GM10248 (cell line): ENCODE measurements at regions not wholly inside any gene's neighbourhood (a gene's known extent, or its start where the extent isn't known, plus 50 kb on each side); places are given as distances from the start of the nearest gene placed in this dataset.

ENCODE experiments used
- CTCF ChIA-PET: fragments of 300-600 bp; sonication (Branson Sonifier 250); formaldehyde crosslinking; extraction: SDS; loops from one replicate; lab custom pipeline; 2021; ENCODE audit warnings: antibody characterized with exemption; lab: Yijun Ruan, JAX
- POLR2A ChIA-PET: fragments of 350-650 bp; sonication (Branson Sonifier 250); formaldehyde crosslinking; extraction: SDS; loops from one replicate; lab custom pipeline; 2020; ENCODE audit warnings: antibody characterized with exemption; lab: Yijun Ruan, JAX
- DNase-seq: peaks from one replicate; pipeline ENCODE4 v3.0.0; 2012; ENCODE audit errors: extremely low spot score
- CTCF ChIP-seq: IDR thresholded peaks from 2 replicates; pipeline ENCODE4 v1.5.1; 2012; ENCODE audit warnings: mild to moderate bottlenecking, low read depth; ENCODE audit errors: extremely low read depth, missing control alignments, control extremely low read depth

- POLR2A ChIA-PET: no interaction called here
- DNase-seq: no peak
- CTCF ChIA-PET: no interaction called here
- no peak for TF ChIP-seq CTCF
Observed at GRCh38 chr16:11429823-11430222, 84.6 kb downstream of the RMI2 start.

- ChIA-PET POLR2A (no interaction called here), CTCF (interaction anchor here (3.0 kb wide), 1 partner anchor 23 kb away, joined by 13 read pairs; no protein-coding TSS in a partner anchor)
- TF ChIP-seq CTCF: no peak
- no peak for DNase-seq
Observed at GRCh38 chr16:11430601-11431317, 85.5 kb downstream of the RMI2 start.

- no peak for DNase-seq
- CTCF ChIA-PET: interaction anchor here (1.3 to 3.0 kb wide), 4 partner anchors 15 to 100 kb away, joined by 4 to 13 read pairs (median 6); no protein-coding TSS in a partner anchor
- POLR2A ChIA-PET: no interaction called here
- TF ChIP-seq CTCF: no peak
Observed at GRCh38 chr16:11431915-11432465, 86.7 kb downstream of the RMI2 start.

GRCh38 chr16:11432856-11433395 is 87.7 kb downstream of the RMI2 start:
- no peak for TF ChIP-seq CTCF
- ChIA-PET CTCF (interaction anchor here (0.8 to 3.0 kb wide), 5 partner anchors 14 to 635 kb away, joined by 3 to 13 read pairs (median 5); no protein-coding TSS in a partner anchor), POLR2A (interaction anchor here (0.6 kb wide), 1 partner anchor 186 kb away, joined by 3 read pairs; no protein-coding TSS in a partner anchor)
- DNase-seq: no peak

- no peak for TF ChIP-seq CTCF
- ChIA-PET POLR2A (no interaction called here), CTCF (interaction anchor here (0.8 to 1.2 kb wide), 2 partner anchors 11 to 46 kb away, joined by 3 to 4 read pairs; no protein-coding TSS in a partner anchor)
- no peak for DNase-seq
Observed at GRCh38 chr16:11435576-11435975, 90.3 kb downstream of the RMI2 start.

- ChIA-PET POLR2A (no interaction called here), CTCF (interaction anchor here (1.4 to 2.7 kb wide), 4 partner anchors 10 to 100 kb away, joined by 3 to 11 read pairs (median 8); no protein-coding TSS in a partner anchor)
- TF ChIP-seq CTCF: no peak
- DNase-seq: no peak
Observed at GRCh38 chr16:11437069-11437468, 91.8 kb downstream of the RMI2 start.
